Neural progenitor cell (in vitro differentiated cells): ENCODE measurements at regions not wholly inside any gene's neighbourhood (a gene's known extent, or its start where the extent isn't known, plus 50 kb on each side); places are given as distances from the start of the nearest gene placed in this dataset.

Experiments used
- DNase-seq: peaks from one replicate; pipeline ENCODE4 v3.0.0-alpha.2; 2016; ENCODE audit warnings: low spot score
- H2AFZ ChIP-seq: fragments of 200-600 bp; sonication (generic); replicated peaks from 2 replicates; pipeline ENCODE4 v1.6.1; 2016; ENCODE audit warnings: antibody characterized with exemption
- H3F3A ChIP-seq: fragments of 200-600 bp; sonication (generic); 2 replicates; pipeline ENCODE4 v1.6.1; 2016; ENCODE audit warnings: antibody characterized with exemption, low read depth
- H3K27ac ChIP-seq: fragments of 200-600 bp; sonication (generic); 2 replicates; pipeline ENCODE4 v1.5.1; 2016; ENCODE audit warnings: mild to moderate bottlenecking
- H3K27me3 ChIP-seq: fragments of 200-600 bp; sonication (generic); 2 replicates; pipeline ENCODE4 v1.6.1; 2016; ENCODE audit warnings: mild to moderate bottlenecking, moderate library complexity
- H3K36me3 ChIP-seq: fragments of 200-600 bp; sonication (generic); 2 replicates; pipeline ENCODE4 v1.5.1; 2016
- H3K4me1 ChIP-seq: fragments of 200-600 bp; sonication (generic); 2 replicates; pipeline ENCODE4 v1.6.1; 2016; ENCODE audit warnings: mixed run types
- H3K4me2 ChIP-seq: fragments of 200-600 bp; sonication (generic); 2 replicates; pipeline ENCODE4 v1.6.1; 2016
- H3K4me3 ChIP-seq: fragments of 200-600 bp; sonication (generic); 2 replicates; pipeline ENCODE4 v1.5.1; 2016
- H3K79me2 ChIP-seq: fragments of 200-600 bp; sonication (generic); 2 replicates; pipeline ENCODE4 v1.6.1; 2016; ENCODE audit warnings: low read depth
- H3K9ac ChIP-seq: fragments of 200-600 bp; sonication (generic); 2 replicates; pipeline ENCODE4 v1.6.1; 2016
- H3K9me3 ChIP-seq: fragments of 200-600 bp; sonication (generic); 2 replicates; pipeline ENCODE4 v1.5.1; 2016; ENCODE audit warnings: low read depth
- H4K20me1 ChIP-seq: fragments of 200-600 bp; sonication (generic); 2 replicates; pipeline ENCODE4 v1.6.1; 2016; ENCODE audit warnings: low read depth
- H3K27ac Mint-ChIP-seq: 3 replicates; pipeline ENCODE4 v1.8.0; 2021; ENCODE audit warnings: mixed read lengths
- H3K27me3 Mint-ChIP-seq: 2 replicates; pipeline ENCODE4 v1.8.0; 2022; ENCODE audit warnings: low read depth, mild to moderate bottlenecking, inconsistent platforms, moderate library complexity, mixed read lengths; ENCODE audit not compliant: insufficient read depth
- H3K36me3 Mint-ChIP-seq: 3 replicates; pipeline ENCODE4 v1.8.0; 2021; ENCODE audit warnings: mixed read lengths
- H3K4me1 Mint-ChIP-seq: 3 replicates; pipeline ENCODE4 v1.8.0; 2021; ENCODE audit warnings: mixed read lengths
- H3K4me3 Mint-ChIP-seq: 3 replicates; pipeline ENCODE4 v1.8.0; 2021; ENCODE audit warnings: mild to moderate bottlenecking, moderate library complexity, mixed read lengths
- H3K9me3 Mint-ChIP-seq: 3 replicates; pipeline ENCODE4 v1.8.0; 2020; ENCODE audit warnings: mixed read lengths
- CTCF ChIP-seq: fragments of 200-600 bp; sonication (generic); IDR thresholded peaks from 2 replicates; pipeline ENCODE4 v1.5.1; 2017; ENCODE audit warnings: antibody characterized with exemption, mild to moderate bottlenecking
- EZH2 ChIP-seq: fragments of 200-600 bp; sonication (generic); IDR thresholded peaks from 2 replicates; pipeline ENCODE4 v1.6.1; 2017; ENCODE audit warnings: antibody characterized with exemption, mild to moderate bottlenecking, moderate library complexity
- EZH2phosphoT487 ChIP-seq: fragments of 200-600 bp; sonication (generic); IDR thresholded peaks from 2 replicates; pipeline ENCODE4 v1.6.1; 2017; ENCODE audit warnings: antibody characterized with exemption

GRCh38 chr4:124910327-124910726, 197.8 kb upstream of the ANKRD50 start:
- Mint-ChIP-seq H3K27ac (no peak overlapping the region), H3K4me1 (no peaks in the 10 kb centered on the region), H3K27me3 (no peaks in the 10 kb centered on the region), H3K4me3 (no peak overlapping the region), H3K9me3 (peaks cover 23% of the 10 kb centered on the region), H3K36me3 (no peaks in the 10 kb centered on the region)
- TF ChIP-seq EZH2 (no peak), CTCF (no peak), EZH2phosphoT487 (no peak)
- H4K20me1 ChIP-seq: no peaks in the 10 kb centered on the region
- H3F3A ChIP-seq: no peaks in the 10 kb centered on the region
- no peak overlapping the region for H3K27ac ChIP-seq
- H2AFZ ChIP-seq: no peak overlapping the region
- H3K27me3 ChIP-seq: no peaks in the 10 kb centered on the region
- H3K4me1 ChIP-seq: no peaks in the 10 kb centered on the region
- no peak overlapping the region for H3K4me2 ChIP-seq
- H3K4me3 ChIP-seq: no peak overlapping the region
- no peak for DNase-seq
- peaks cover 5% of the 10 kb centered on the region for H3K9me3 ChIP-seq
- no peaks in the 10 kb centered on the region for H3K79me2 ChIP-seq
- H3K36me3 ChIP-seq: peaks cover 3% of the 10 kb centered on the region
- H3K9ac ChIP-seq: no peak overlapping the region

GRCh38 chr4:124907881-124908280, 195.3 kb upstream of the ANKRD50 start:
- TF ChIP-seq CTCF (no peak), EZH2phosphoT487 (no peak), EZH2 (no peak)
- H3K27ac ChIP-seq: no peak overlapping the region

GRCh38 chr4:124905441-124905840, 192.9 kb upstream of the ANKRD50 start:
- Mint-ChIP-seq H3K36me3 (no peaks in the 10 kb centered on the region), H3K9me3 (no peaks in the 10 kb centered on the region), H3K27ac (no peak overlapping the region), H3K4me3 (no peak overlapping the region), H3K4me1 (peaks cover 16% of the 10 kb centered on the region), H3K27me3 (no peaks in the 10 kb centered on the region)
- Histone ChIP-seq H3F3A (no peaks in the 10 kb centered on the region), H3K27me3 (no peaks in the 10 kb centered on the region), H3K4me1 (peaks cover 9% of the 10 kb centered on the region), H4K20me1 (no peaks in the 10 kb centered on the region), H3K4me2 (no peak overlapping the region), H3K9ac (no peak overlapping the region), H3K27ac (no peak overlapping the region), H3K4me3 (no peak overlapping the region), H3K79me2 (no peaks in the 10 kb centered on the region), H2AFZ (no peak overlapping the region), H3K36me3 (no peaks in the 10 kb centered on the region), H3K9me3 (no peaks in the 10 kb centered on the region)
- DNase-seq: no peak
- no peak for TF ChIP-seq EZH2
- no peak for TF ChIP-seq EZH2phosphoT487

More at GRCh38 chr4:124907881-124908280, 195.3 kb upstream of the ANKRD50 start:
- Histone ChIP-seq H3K4me1 (peaks cover 9% of the 10 kb centered on the region), H3K79me2 (no peaks in the 10 kb centered on the region), H3K27me3 (no peaks in the 10 kb centered on the region), H4K20me1 (no peaks in the 10 kb centered on the region), H2AFZ (no peak overlapping the region), H3K9ac (no peak overlapping the region), H3F3A (no peaks in the 10 kb centered on the region), H3K4me3 (no peak overlapping the region), H3K4me2 (no peak overlapping the region), H3K9me3 (peaks cover 5% of the 10 kb centered on the region), H3K36me3 (peaks cover 2% of the 10 kb centered on the region)
- no peak for DNase-seq
- Mint-ChIP-seq H3K4me1 (peaks cover 11% of the 10 kb centered on the region), H3K36me3 (no peaks in the 10 kb centered on the region), H3K27me3 (no peaks in the 10 kb centered on the region), H3K9me3 (peaks cover 12% of the 10 kb centered on the region), H3K4me3 (no peak overlapping the region), H3K27ac (no peak overlapping the region)

- H3K4me3 ChIP-seq: no peak overlapping the region
- no peaks in the 10 kb centered on the region for H3K9me3 ChIP-seq
- H3K27me3 Mint-ChIP-seq: no peaks in the 10 kb centered on the region
- no peaks in the 10 kb centered on the region for H3K27me3 ChIP-seq
- no peaks in the 10 kb centered on the region for H3K9me3 Mint-ChIP-seq
- H3K4me1 Mint-ChIP-seq: peaks cover 16% of the 10 kb centered on the region
- no peak overlapping the region for H3K4me2 ChIP-seq
- H3K4me1 ChIP-seq: peaks cover 9% of the 10 kb centered on the region
- H3F3A ChIP-seq: no peaks in the 10 kb centered on the region
- H3K36me3 Mint-ChIP-seq: no peaks in the 10 kb centered on the region
- H3K9ac ChIP-seq: no peak overlapping the region
- H2AFZ ChIP-seq: peak overlapping the region; percentile 58
- no peak overlapping the region for H3K27ac ChIP-seq
- no peaks in the 10 kb centered on the region for H3K36me3 ChIP-seq
- H3K4me3 Mint-ChIP-seq: no peak overlapping the region
- TF ChIP-seq EZH2phosphoT487 (no peak), EZH2 (no peak), CTCF (no peak)
- no peak for DNase-seq
- H3K27ac Mint-ChIP-seq: no peak overlapping the region
- H3K79me2 ChIP-seq: no peaks in the 10 kb centered on the region
- H4K20me1 ChIP-seq: no peaks in the 10 kb centered on the region
Observed at GRCh38 chr4:124904723-124905388, 192.3 kb upstream of the ANKRD50 start.
